ENCODE measurements at regions not wholly inside any gene's neighbourhood (a gene's known extent, or its start where the extent isn't known, plus 50 kb on each side); places are given as distances from the start of the nearest gene placed in this dataset.

GRCh38 chr2:49251251-49251650 is 96.9 kb upstream of the FSHR start:
- no peak for TF ChIP-seq CTCF (IDR thresholded peaks at IDR 0.05)
- TF ChIP-seq EZH2 (IDR thresholded peaks at IDR 0.05; ENCODE audit: borderline replicate concordance, insufficient read depth, low read depth, low read length, poor library complexity, severe bottlenecking): no peak

All from B cell (primary cell).